Keratinocyte (primary cell): ENCODE measurements at regions not wholly inside any gene's neighbourhood (a gene's known extent, or its start where the extent isn't known, plus 50 kb on each side); places are given as distances from the start of the nearest gene placed in this dataset.

ENCODE experiments used
- DNase-seq: peaks from one replicate; pipeline ENCODE4 v3.0.0-alpha.2; 2011; ENCODE audit warnings: low read depth, missing footprints, low spot score
- FAIRE-seq: peaks from 2 replicates; lab custom pipeline; 2011; peaks lifted over from hg19 to GRCh38; lab: Jason Lieb, UNC
- H2AFZ ChIP-seq: 2 replicates; pipeline ENCODE4 v1.6.0; 2012; ENCODE audit warnings: low read length, control low read depth, inconsistent platforms; ENCODE audit not compliant: control insufficient read depth
- H3K27ac ChIP-seq: 2 replicates; pipeline ENCODE4 v1.5.1; 2011; ENCODE audit warnings: low read length; ENCODE audit not compliant: control insufficient read depth, insufficient read depth
- H3K27me3 ChIP-seq: 3 replicates; pipeline ENCODE4 v1.6.0; 2011; ENCODE audit warnings: low read length; ENCODE audit not compliant: control insufficient read depth, insufficient read depth; ENCODE audit errors: extremely low read depth
- H3K36me3 ChIP-seq, 2 experiments: 2 replicates in 1 of 2; 3 replicates in 1 of 2; pipeline ENCODE4 v1.5.1; 2011; ENCODE audit warnings: low read length in 2 of 2, mild to moderate bottlenecking in 1 of 2; ENCODE audit not compliant: control insufficient read depth in 2 of 2, insufficient read depth in 2 of 2; ENCODE audit errors: extremely low read depth in 1 of 2
- H3K4me1 ChIP-seq: 3 replicates; pipeline ENCODE4 v1.5.1; 2011; ENCODE audit warnings: low read length; ENCODE audit not compliant: control insufficient read depth, insufficient read depth; ENCODE audit errors: extremely low read depth
- H3K4me2 ChIP-seq: 3 replicates; pipeline ENCODE4 v1.6.0; 2011; ENCODE audit warnings: low read depth, low read length; ENCODE audit not compliant: control insufficient read depth, insufficient read depth; ENCODE audit errors: extremely low read depth
- H3K4me3 ChIP-seq, 3 experiments: fragments of 200-600 bp in 1 of 3; sonication (generic) in 1 of 3; 2 replicates in 2 of 3; 3 replicates in 1 of 3; pipeline ENCODE4 v1.5.1; 2011 to 2016; ENCODE audit warnings: low read length in 3 of 3, mild to moderate bottlenecking in 3 of 3, control low read depth in 2 of 3, inconsistent platforms in 1 of 3, low read depth in 1 of 3, mixed read lengths in 1 of 3, mixed run types in 1 of 3, moderate library complexity in 1 of 3; ENCODE audit not compliant: control insufficient read depth in 2 of 3, insufficient read depth in 2 of 3; ENCODE audit errors: extremely low read depth in 1 of 3
- H3K79me2 ChIP-seq: 2 replicates; pipeline ENCODE4 v1.6.0; 2012; ENCODE audit warnings: low read length; ENCODE audit not compliant: control insufficient read depth, insufficient read depth
- H3K9ac ChIP-seq: 3 replicates; pipeline ENCODE4 v1.6.0; 2011; ENCODE audit warnings: low read length; ENCODE audit not compliant: control insufficient read depth, insufficient read depth; ENCODE audit errors: extremely low read depth
- H3K9me1 ChIP-seq: 3 replicates; pipeline ENCODE4 v1.6.0; 2011; ENCODE audit warnings: low read length; ENCODE audit not compliant: control insufficient read depth, insufficient read depth; ENCODE audit errors: extremely low read depth
- H3K9me3 ChIP-seq: 2 replicates; pipeline ENCODE4 v1.5.1; 2012; ENCODE audit warnings: low read depth, low read length; ENCODE audit not compliant: control insufficient read depth
- H4K20me1 ChIP-seq: 3 replicates; pipeline ENCODE4 v1.6.0; 2011; ENCODE audit warnings: low read length; ENCODE audit not compliant: control insufficient read depth, insufficient read depth; ENCODE audit errors: extremely low read depth
- CTCF ChIP-seq, 3 experiments: IDR thresholded peaks in 1 of 3; conservative IDR thresholded peaks in 1 of 3; optimal IDR thresholded peaks in 1 of 3; 2 replicates in 2 of 3; 3 replicates in 1 of 3; pipeline versions ENCODE3 to v1.5.1; 2011; ENCODE audit warnings: low read length in 3 of 3, mild to moderate bottlenecking in 3 of 3, moderate library complexity in 2 of 3, control low read depth in 1 of 3, inconsistent platforms in 1 of 3; ENCODE audit not compliant: insufficient read depth in 2 of 3; ENCODE audit errors: extremely low read depth in 1 of 3
- EZH2 ChIP-seq: IDR thresholded peaks from one replicate; pipeline ENCODE4 v1.6.1; 2012; ENCODE audit warnings: inconsistent platforms, mild to moderate bottlenecking, low read length, moderate library complexity
- dilution Hi-C: fragments of 300-500 bp; cut with MboI; formaldehyde crosslinking; loops from one replicate; pipeline ENCODE4 v1.7.0; 2020; ENCODE audit warnings: low sequenced_read_pairs; ENCODE audit not compliant: extremely low pct_ligation_motif_present

- dilution Hi-C loops: no loop called here
- no peak overlapping the region for H2AFZ ChIP-seq
- H3K4me1 ChIP-seq: no peaks in the 10 kb centered on the region
- H3K4me3 ChIP-seq: no peak overlapping the region
- no peaks in the 10 kb centered on the region for H3K9me3 ChIP-seq
- DNase-seq (no peak), FAIRE-seq (no peak)
- H3K27me3 ChIP-seq: no peaks in the 10 kb centered on the region
- H4K20me1 ChIP-seq: no peaks in the 10 kb centered on the region
- no peaks in the 10 kb centered on the region for H3K9me1 ChIP-seq
- no peaks in the 10 kb centered on the region for H3K36me3 ChIP-seq
- H3K4me2 ChIP-seq: no peak overlapping the region
- H3K9ac ChIP-seq: no peak overlapping the region
- H3K27ac ChIP-seq: no peak overlapping the region
- TF ChIP-seq EZH2: no peak
- no peak for TF ChIP-seq CTCF (optimal IDR thresholded peaks at IDR 0.05 in 1 of 3, IDR thresholded peaks at IDR 0.05 in 1 of 3, conservative IDR thresholded peaks at IDR 0.05 in 1 of 3; ENCODE audit: extremely low read depth in 1 of 3, insufficient read depth in 2 of 3, low read length in 3 of 3)
- H3K79me2 ChIP-seq: no peaks in the 10 kb centered on the region
These were observed 228.6 kb upstream of the ARRDC3 start for GRCh38 chr5:91611746-91612145.

DNA sequence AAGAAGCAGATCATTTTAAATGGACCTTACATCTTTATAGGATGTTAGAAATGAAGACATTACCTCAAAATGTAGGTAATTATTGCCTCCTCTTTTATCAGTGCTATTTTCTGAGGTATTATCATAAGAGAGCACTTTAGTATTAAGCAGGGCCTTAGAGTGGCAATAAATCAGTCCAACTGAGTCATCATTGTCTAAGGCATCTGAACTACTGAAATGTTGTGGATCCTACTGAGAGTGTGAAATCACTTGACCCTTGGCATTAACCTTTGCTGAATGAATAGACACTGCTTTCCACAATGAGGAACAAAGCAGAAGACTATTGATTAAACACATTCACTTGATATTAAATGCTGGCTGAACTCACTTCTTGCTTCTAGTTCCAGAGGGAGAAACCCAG is 224.6 kb upstream of the ARRDC3 start:
- Histone ChIP-seq H3K4me1 (no peaks in the 10 kb centered on the region), H3K9me1 (no peaks in the 10 kb centered on the region), H3K9me3 (no peaks in the 10 kb centered on the region), H3K27me3 (no peaks in the 10 kb centered on the region), H4K20me1 (no peaks in the 10 kb centered on the region), H3K4me2 (no peak overlapping the region), H3K9ac (no peak overlapping the region), H2AFZ (no peak overlapping the region), H3K4me3 (no peak overlapping the region), H3K36me3 (no peaks in the 10 kb centered on the region), H3K27ac (no peak overlapping the region), H3K79me2 (no peaks in the 10 kb centered on the region)
- FAIRE-seq (no peak), DNase-seq (no peak)
- TF ChIP-seq EZH2: no peak
- no peak for TF ChIP-seq CTCF (optimal IDR thresholded peaks at IDR 0.05 in 1 of 3, IDR thresholded peaks at IDR 0.05 in 1 of 3, conservative IDR thresholded peaks at IDR 0.05 in 1 of 3; ENCODE audit: extremely low read depth in 1 of 3, insufficient read depth in 2 of 3, low read length in 3 of 3)
- dilution Hi-C loops: no loop called here
